ENCODE measurements at regions not wholly inside any gene's neighbourhood (a gene's known extent, or its start where the extent isn't known, plus 50 kb on each side); places are given as distances from the start of the nearest gene placed in this dataset.

DNA sequence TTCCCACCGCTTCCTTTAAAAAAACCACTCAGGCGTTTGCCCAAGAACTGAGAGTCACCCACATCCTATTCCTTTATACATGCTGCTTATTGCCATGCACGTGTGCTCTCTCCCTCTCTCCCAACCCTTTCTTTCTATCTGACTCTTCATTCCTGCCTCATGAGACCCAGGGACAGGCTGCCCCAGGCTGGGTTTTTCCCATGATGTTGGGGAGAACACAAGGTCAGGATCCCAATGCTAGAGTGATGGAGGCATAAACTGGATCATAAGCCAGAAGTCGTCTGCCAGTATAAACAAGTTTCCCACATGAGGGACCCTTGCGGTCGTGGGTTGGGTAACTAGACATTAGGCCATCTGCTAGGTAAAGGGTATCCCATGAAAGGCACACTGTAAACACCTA, 64.9 kb downstream of the CD2 start:
- TF ChIP-seq, protein P1, sequence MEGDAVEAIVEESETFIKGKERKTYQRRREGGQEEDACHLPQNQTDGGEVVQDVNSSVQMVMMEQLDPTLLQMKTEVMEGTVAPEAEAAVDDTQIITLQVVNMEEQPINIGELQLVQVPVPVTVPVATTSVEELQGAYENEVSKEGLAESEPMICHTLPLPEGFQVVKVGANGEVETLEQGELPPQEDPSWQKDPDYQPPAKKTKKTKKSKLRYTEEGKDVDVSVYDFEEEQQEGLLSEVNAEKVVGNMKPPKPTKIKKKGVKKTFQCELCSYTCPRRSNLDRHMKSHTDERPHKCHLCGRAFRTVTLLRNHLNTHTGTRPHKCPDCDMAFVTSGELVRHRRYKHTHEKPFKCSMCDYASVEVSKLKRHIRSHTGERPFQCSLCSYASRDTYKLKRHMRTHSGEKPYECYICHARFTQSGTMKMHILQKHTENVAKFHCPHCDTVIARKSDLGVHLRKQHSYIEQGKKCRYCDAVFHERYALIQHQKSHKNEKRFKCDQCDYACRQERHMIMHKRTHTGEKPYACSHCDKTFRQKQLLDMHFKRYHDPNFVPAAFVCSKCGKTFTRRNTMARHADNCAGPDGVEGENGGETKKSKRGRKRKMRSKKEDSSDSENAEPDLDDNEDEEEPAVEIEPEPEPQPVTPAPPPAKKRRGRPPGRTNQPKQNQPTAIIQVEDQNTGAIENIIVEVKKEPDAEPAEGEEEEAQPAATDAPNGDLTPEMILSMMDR (conservative IDR thresholded peaks at IDR 0.05; ENCODE audit: low read depth, low read length) = no peak
- no peak for TF ChIP-seq EZH2 (IDR thresholded peaks at IDR 0.05; ENCODE audit: borderline replicate concordance, low read depth, low read length, poor library complexity, severe bottlenecking)
